ENCODE measurements at regions not wholly inside any gene's neighbourhood (a gene's known extent, or its start where the extent isn't known, plus 50 kb on each side); places are given as distances from the start of the nearest gene placed in this dataset.
"Not testable (repeated sequence)": the region's sequence is repeated elsewhere in the genome, so short reads cannot be mapped to it uniquely, and the experiment has no call there.

DNA sequence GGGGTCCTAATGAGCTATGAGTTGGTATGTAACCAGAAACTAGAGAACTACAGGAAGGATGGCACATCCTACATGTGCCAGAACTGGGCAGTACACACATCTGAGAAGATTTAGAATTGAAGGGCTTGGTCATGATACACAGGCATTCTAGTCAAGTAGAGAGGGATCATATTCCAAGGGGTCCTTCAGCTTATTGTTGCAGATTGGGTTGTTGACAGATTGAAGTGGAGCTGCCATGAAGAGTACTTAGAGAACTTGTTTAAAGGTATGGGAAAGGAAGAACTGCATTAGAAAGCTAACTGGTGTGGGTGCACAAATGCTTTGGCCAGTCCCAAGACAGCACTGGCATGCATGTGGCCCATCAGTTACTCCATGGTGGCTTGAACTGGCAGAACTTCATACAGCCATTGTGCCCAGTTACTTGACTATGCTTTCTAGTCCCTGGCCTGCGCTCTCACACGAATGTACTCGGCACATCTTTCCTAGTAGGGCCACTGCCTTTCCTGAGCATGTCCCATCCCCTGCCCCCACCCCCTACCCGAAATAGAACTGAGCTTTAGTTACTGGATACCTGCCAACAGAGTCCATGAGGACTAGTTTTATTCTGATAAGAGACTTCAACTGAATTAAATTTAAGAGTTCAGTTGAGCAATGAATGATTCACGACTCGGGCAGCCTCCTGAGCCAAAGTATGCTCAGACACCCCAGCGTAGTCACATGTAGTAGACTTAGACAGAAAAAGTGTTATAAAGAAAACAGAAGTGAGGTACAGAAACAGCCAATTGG, 64.0 kb downstream of the CCNG2 start:
- ChIA-PET CTCF (interaction anchor here (1.2 kb wide), 1 partner anchor 17 kb away, joined by 4 read pairs; no protein-coding TSS in a partner anchor), POLR2A (no interaction called here)

GRCh38 chr4:77225022-77225421, 68.0 kb downstream of the CCNG2 start:
- CTCF ChIA-PET, result no interaction called here

DNA sequence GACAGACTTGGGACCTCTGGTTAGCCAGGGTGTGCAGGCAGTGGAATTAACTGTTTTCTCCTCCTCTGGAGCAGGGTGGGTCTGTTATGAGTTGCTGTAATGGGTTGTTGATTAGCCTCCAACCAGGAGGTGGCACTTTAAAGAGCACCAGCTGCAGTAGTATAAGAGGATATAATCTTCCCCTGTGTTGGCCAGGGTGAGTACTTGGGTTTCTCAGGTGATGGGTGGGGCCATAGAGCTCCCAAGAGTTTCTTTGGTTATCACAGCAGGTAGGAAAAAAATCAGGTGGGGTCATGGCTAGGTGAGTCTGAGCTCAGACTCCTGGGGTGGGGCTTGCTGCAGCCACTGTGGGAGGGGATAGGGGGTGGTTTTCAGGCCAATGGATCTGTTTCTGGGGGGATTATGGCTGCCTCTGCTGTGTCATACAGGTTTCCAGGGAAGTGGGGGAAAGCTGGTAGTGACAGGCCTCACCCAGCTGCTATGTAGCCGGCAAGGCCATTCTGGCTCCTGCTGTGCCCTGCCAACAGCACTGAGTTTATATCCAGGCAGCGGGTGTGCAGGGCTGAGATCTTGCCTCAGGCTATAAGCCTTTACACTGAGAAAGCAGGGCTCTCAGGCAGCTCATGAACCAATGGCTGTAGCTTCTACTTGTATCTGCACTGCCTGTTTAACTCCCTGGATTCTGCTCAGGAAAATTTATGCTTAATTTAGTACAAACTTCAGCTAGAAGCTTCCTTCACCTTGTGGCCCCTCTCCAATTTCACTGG, 70.1 kb downstream of the CCNG2 start:
- ChIA-PET POLR2A (no interaction called here), CTCF (interaction anchor here (1.4 kb wide), 1 partner anchor 24 kb away, joined by 4 read pairs; no protein-coding TSS in a partner anchor)

More at GRCh38 chr4:77225022-77225421, 68.0 kb downstream of the CCNG2 start:
- POLR2A ChIA-PET, result no interaction called here

DNA sequence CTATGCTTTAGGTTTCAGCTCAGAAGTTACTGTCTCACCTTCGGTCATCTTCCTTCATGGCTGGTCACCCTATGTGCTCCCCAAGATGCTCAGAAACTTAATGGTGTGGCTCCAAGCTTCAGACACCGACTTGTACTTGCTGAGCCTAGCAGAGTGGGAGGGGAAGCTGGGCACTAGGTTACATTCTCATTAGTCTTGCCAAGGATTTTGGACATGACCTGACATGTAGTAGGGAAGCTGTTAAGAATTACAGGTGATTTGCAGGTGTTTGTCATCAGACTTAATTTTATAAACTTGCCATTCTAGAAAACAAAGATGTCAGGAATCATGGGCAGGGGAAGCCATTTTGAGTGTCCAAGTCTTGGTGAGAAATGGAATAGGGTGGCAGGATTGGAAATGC, 72.4 kb downstream of the CCNG2 start:
- ChIA-PET POLR2A (no interaction called here), CTCF (interaction anchor here (1.8 kb wide), 1 partner anchor 10 kb away, joined by 7 read pairs; no protein-coding TSS in a partner anchor)

GRCh38 chr4:77232653-77233052, 75.6 kb downstream of the CCNG2 start:
- ChIA-PET POLR2A (no interaction called here), CTCF (no interaction called here)

- CTCF ChIA-PET, result no interaction called here
- POLR2A ChIA-PET, result no interaction called here
Observed at GRCh38 chr4:77235289-77235854, 78.4 kb downstream of the CCNG2 start.

- CTCF ChIA-PET, result no interaction called here
- POLR2A ChIA-PET, result no interaction called here
Observed at GRCh38 chr4:77236806-77237205, 79.8 kb downstream of the CCNG2 start.

GRCh38 chr4:77240469-77241066, 83.6 kb downstream of the CCNG2 start:
- ChIA-PET CTCF (interaction anchor here (1.1 to 2.5 kb wide), 6 partner anchors 10 to 191 kb away, joined by 3 to 14 read pairs (median 5); no protein-coding TSS in a partner anchor), POLR2A (no interaction called here)

GRCh38 chr4:77248805-77249204, 91.8 kb downstream of the CCNG2 start:
- POLR2A ChIA-PET, result no interaction called here
- CTCF ChIA-PET, result interaction anchor here (0.5 kb wide), 1 partner anchor 33 kb away, joined by 4 read pairs; no protein-coding TSS in a partner anchor

GRCh38 chr4:77251751-77252150, 94.7 kb downstream of the CCNG2 start:
- ChIA-PET CTCF (no interaction called here), POLR2A (no interaction called here)

DNA sequence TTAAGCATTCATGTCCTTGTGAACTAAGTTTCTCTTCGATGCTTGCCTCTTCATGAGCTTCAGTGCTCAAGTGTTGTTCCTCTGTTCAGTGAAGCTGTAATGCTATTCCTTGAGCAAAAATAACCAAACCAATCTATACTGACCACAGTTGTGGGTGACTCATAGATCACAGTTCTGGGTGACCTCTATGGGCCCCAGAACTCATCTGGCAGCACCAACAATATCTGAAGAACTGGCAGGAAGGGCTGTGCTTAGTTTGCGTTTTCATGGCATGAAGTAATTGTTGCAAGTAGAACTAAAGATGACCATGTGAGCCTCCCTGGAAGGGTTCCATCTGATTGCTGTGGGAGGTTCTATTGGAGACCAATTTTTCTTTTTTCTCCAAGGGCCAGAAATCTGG, 106.2 kb downstream of the CCNG2 start:
- POLR2A ChIA-PET, result no interaction called here
- CTCF ChIA-PET, result no interaction called here

- POLR2A ChIA-PET, CTCF ChIA-PET: not testable (repeated sequence)
Observed at GRCh38 chr4:77263976-77264375, 107.0 kb downstream of the CCNG2 start.

DNA sequence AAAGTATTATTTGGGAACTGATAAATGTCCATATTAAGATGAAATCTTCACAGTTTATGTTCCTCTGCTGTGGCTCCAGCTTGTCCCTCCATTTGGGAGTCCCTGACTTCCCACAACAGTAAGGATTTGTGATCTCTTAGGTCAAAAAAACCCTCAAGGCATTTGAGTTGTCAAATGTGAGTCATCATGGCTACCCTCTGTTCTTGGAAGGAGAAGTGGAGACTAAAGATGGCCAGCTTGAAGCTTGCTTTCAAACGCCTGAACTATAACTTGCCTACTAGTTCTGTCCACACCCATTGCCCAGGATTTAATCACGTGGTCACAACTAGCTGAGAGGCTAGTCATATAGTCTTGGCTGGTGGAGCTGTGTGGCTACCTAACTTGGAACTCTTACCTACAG, 107.8 kb downstream of the CCNG2 start:
- ChIA-PET POLR2A (no interaction called here), CTCF (no interaction called here)

DNA sequence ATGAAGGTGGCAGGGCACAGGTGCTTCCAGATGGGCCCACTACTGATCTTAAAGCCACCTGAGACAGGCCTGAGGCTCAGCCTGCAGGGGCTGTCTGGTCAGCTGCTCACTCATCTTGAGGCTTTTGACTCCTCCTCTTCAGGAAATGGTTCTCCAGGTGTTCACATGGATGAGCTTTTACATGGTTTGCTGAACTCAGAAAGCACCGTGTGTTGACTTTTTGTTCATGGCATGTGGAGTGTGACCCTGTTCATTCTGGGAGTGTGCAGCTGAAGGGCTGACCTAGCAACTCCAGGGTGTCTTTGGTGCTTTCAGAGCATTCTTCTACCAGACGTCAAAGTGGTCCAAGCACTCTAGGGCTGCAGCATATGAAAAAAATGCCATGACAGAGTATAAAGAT, 111.1 kb downstream of the CCNG2 start:
- ChIA-PET CTCF (no interaction called here), POLR2A (no interaction called here)

GRCh38 chr4:77269505-77269904, 112.5 kb downstream of the CCNG2 start:
- CTCF ChIA-PET, result no interaction called here
- POLR2A ChIA-PET, result no interaction called here

DNA sequence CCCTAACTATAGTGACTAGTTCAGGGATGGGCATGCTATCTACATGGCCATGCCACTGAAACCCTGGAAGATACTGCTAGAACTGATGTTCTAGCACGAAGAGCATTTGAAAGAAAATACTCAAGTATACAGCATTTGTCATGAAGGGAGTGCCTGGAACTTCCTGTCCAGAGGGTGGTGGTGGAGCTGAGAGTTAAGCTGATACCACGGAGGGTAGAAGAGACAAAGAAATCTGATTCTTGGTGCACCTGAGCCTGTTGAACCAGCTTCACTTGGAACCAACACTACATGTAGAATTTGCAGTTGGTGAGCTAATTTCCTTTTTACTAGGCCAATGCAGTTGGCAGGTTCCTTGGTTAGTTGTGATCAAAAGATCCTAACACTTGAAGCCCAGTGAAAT, 116.4 kb downstream of the CCNG2 start:
- ChIA-PET POLR2A (no interaction called here), CTCF (no interaction called here)

- POLR2A ChIA-PET, CTCF ChIA-PET: not testable (repeated sequence)
Observed at GRCh38 chr4:77279114-77279513, 122.1 kb downstream of the CCNG2 start.

DNA sequence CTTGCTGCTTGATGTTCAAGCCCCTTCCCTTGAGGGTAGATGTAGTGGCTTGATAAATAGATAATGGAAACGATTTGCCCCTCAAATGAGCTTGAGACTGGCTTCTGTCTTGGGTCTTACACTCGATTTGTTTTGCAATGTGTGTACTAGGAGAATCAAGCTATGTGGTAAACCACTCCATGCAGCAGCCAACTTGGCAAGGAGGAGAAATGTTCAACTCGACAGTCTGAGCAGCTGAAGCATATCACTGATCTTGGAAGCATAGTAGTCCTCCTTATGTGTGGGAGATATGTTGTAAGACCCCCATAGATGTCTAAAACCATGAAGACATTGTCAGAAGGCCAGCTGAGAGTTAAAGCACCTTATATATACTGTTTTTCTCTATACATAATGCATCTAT, 125.3 kb downstream of the CCNG2 start:
- POLR2A ChIA-PET, result interaction anchor here (0.6 kb wide), 1 partner anchor 26 kb away, joined by 4 read pairs; no protein-coding TSS in a partner anchor
- CTCF ChIA-PET, result no interaction called here

DNA sequence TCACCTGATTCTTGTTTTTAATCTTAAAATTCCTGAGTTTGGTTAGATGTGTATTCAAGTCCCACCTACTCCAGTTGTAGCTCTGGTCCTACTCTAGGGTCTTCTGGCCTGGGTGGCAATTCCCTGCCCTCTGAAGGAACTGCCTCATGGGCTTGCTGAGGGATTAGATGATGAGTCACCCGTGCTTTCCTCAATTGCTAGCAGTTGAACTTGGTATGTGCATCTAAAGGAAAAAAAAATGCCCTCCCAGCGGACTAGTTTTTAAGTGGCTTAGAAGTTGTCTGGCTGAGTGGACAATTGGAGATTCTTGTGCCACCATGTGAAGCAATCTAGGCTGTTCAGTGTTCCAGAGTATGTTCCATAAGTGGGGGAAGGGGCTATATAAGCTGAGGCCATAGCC, 127.0 kb downstream of the CCNG2 start:
- CTCF ChIA-PET, result no interaction called here

DNA sequence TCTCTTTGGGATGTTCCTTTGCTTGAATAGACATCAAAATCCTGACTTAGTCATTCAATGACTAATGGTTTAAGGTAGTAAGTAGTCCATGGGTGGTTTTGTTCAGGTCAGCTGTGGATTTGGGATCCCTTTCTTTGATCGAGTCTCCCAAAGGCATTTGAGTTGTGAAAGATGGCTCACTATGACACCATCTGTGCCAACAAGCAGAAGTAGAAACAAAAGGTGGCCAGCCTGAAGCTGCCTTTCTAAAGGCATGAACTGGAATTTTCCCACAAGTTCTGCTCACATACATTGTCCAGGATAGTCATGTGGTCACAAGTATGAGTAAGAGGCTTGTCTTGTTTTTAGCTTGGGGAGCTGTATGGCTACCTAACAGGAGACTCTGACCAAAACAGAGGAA, 129.9 kb downstream of the CCNG2 start:
- CTCF ChIA-PET, result no interaction called here

More for the DNA sequence above, 127.0 kb downstream of the CCNG2 start:
- POLR2A ChIA-PET, result no interaction called here

More for the DNA sequence above, 129.9 kb downstream of the CCNG2 start:
- POLR2A ChIA-PET, result no interaction called here
